ENCODE measurements at regions not wholly inside any gene's neighbourhood (a gene's known extent, or its start where the extent isn't known, plus 50 kb on each side); places are given as distances from the start of the nearest gene placed in this dataset.

DNA sequence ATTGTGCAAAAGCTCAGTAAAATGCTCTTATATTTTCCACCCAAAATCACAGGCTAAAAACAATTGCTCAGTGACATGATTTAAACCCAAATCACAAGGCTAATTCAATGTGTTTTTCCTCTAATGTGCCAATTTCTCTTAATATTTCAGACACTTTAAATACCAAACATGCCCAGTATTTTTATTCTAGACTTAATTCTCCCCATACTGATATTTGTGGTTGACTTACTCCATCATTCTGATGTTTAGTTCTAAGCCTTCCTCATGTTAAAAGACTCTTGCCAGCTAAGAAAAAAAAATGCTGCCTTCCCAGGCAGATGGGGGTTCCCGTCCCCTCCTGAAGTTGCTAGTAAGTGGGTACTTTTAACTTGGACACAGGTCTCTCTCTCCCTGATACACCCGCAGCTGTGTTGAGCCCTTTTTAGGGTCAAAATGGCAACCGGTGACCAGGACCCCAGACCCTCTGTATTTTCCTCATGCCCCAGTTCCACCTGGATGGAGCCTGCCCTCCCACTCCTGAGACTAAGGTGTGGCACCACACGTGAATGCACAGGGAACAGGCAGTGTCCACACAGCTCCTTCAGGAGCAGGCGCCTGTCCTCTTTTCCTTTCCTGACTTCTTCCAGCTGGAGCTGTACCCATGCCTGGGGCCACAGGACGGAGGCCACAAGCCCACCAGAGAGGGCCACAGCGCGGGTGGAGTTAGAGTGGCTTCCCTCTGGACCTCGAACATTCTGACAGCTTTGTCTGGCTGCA lies 118.9 kb downstream of the RIPK4 start:
- H3K9ac ChIP-seq (ENCODE audit: low read length): no peak overlapping the region
- H3K27me3 ChIP-seq (ENCODE audit: control insufficient read depth in 1 of 2, insufficient read depth in 2 of 2, low read length in 2 of 2): no peaks in the 10 kb centered on the region
- H3K36me3 ChIP-seq (ENCODE audit: insufficient read depth, low read length): no peaks in the 10 kb centered on the region
- H3K4me1 ChIP-seq (ENCODE audit: insufficient read depth, low read length): no peaks in the 10 kb centered on the region
- H3K4me3 ChIP-seq (ENCODE audit: low read depth in 1 of 2, low read length in 2 of 2): no peak overlapping the region
- H3K27ac ChIP-seq (ENCODE audit: low read depth, low read length): no peak overlapping the region
- no peaks in the 10 kb centered on the region for H3K9me3 ChIP-seq (ENCODE audit: low read length)

DNA sequence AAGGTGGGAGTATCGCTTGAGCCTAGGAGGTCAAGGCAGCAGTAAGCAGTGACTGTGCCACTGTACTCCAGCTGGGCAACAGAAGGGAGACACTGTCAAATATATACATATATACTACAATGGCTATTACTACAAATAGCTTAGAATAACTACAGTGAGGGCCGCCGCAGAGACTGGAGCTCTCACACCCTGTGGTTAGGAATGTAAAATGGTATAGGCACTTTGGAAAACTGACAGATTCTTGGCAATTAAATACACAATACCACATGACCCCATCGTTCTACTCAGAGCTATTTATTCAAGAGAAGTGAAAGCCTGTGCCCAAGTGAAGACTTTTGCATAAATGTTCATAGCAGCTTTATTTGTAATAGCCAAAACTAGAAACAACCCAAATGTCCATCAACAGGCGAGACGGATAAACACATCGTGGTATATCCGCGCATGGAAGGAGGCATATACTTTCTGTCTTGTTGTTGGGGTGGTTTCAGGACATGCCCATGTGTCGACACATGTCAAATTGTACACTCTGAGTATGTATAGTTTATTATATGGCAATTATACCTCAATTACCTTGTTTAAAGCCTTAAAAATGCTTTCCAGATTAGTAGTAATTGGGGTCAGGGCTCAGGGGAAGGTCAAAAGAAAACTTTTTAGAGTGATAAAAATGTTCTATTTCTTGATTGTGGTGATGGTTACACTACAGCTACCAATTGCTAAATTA lies 123.4 kb downstream of the RIPK4 start:
- no peaks in the 10 kb centered on the region for H3K36me3 ChIP-seq (ENCODE audit: insufficient read depth, low read length)
- H3K9ac ChIP-seq (ENCODE audit: low read length): no peak overlapping the region
- H3K9me3 ChIP-seq (ENCODE audit: low read length): no peaks in the 10 kb centered on the region
- no peak overlapping the region for H3K27ac ChIP-seq (ENCODE audit: low read depth, low read length)
- H3K4me3 ChIP-seq (ENCODE audit: low read depth in 1 of 2, low read length in 2 of 2): no peak overlapping the region
- no peaks in the 10 kb centered on the region for H3K4me1 ChIP-seq (ENCODE audit: insufficient read depth, low read length)
- H3K27me3 ChIP-seq (ENCODE audit: control insufficient read depth in 1 of 2, insufficient read depth in 2 of 2, low read length in 2 of 2): no peaks in the 10 kb centered on the region

- Histone ChIP-seq H3K27me3 (ENCODE audit: control insufficient read depth in 1 of 2, insufficient read depth in 2 of 2, low read length in 2 of 2) (no peaks in the 10 kb centered on the region), H3K9me3 (ENCODE audit: low read length) (no peaks in the 10 kb centered on the region), H3K4me1 (ENCODE audit: insufficient read depth, low read length) (peaks cover 2% of the 10 kb centered on the region), H3K36me3 (ENCODE audit: insufficient read depth, low read length) (no peaks in the 10 kb centered on the region), H3K27ac (ENCODE audit: low read depth, low read length) (no peak overlapping the region), H3K9ac (ENCODE audit: low read length) (no peak overlapping the region), H3K4me3 (ENCODE audit: low read depth in 1 of 2, low read length in 2 of 2) (no peak overlapping the region)
Observed at GRCh38 chr21:41641821-41642701, 124.8 kb downstream of the RIPK4 start.

GRCh38 chr21:41641510-41641815 lies 125.4 kb downstream of the RIPK4 start:
- no peak overlapping the region for H3K9ac ChIP-seq (ENCODE audit: low read length)
- no peaks in the 10 kb centered on the region for H3K36me3 ChIP-seq (ENCODE audit: insufficient read depth, low read length)

DNA sequence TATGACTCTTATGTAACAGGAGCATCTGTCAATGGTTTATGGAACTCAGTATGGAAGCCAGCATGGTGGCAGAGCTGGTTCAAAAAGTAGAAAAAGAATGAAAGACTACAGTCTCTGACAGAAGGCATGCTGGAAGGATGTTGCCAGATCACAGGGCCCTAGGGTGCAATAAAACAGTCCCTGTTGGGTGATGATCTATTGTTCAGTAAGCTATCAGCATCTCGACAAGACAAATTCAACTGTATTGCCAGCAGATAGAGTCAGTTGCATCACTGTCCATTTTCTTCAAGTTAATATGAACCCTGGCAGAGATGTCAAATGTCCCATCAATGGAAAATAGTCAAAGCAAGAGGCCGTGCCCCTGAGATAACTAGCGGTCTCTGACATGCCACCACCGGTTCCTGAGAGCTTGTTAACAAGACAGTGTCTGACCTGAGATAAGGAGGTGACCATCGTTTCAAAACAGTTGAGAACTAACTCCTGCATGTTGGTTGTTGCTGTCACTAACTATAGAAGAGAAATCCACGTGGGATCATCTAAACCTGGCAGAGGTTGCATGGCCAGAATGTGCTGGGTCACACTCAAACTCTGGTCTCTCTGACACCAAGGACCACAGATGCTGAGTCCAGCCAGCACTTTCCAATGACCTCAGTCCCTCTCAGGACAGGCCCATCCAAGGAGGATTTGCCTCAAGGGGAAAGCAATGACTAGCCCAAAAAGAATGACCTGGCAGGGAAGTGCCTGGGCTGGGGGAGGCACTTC lies 125.9 kb downstream of the RIPK4 start:
- Histone ChIP-seq H3K27ac (ENCODE audit: low read depth, low read length) (no peak overlapping the region), H3K27me3 (ENCODE audit: control insufficient read depth in 1 of 2, insufficient read depth in 2 of 2, low read length in 2 of 2) (no peaks in the 10 kb centered on the region), H3K36me3 (ENCODE audit: insufficient read depth, low read length) (no peaks in the 10 kb centered on the region), H3K4me3 (ENCODE audit: low read depth in 1 of 2, low read length in 2 of 2) (no peak overlapping the region), H3K9me3 (ENCODE audit: low read length) (no peaks in the 10 kb centered on the region), H3K9ac (ENCODE audit: low read length) (no peak overlapping the region), H3K4me1 (ENCODE audit: insufficient read depth, low read length) (peaks cover 6% of the 10 kb centered on the region)

More at GRCh38 chr21:41641510-41641815, 125.4 kb downstream of the RIPK4 start:
- Histone ChIP-seq H3K4me3 (ENCODE audit: low read depth in 1 of 2, low read length in 2 of 2) (no peak overlapping the region), H3K4me1 (ENCODE audit: insufficient read depth, low read length) (peaks cover 6% of the 10 kb centered on the region), H3K9me3 (ENCODE audit: low read length) (no peaks in the 10 kb centered on the region), H3K27ac (ENCODE audit: low read depth, low read length) (no peak overlapping the region), H3K27me3 (ENCODE audit: control insufficient read depth in 1 of 2, insufficient read depth in 2 of 2, low read length in 2 of 2) (no peaks in the 10 kb centered on the region)

GRCh38 chr21:41639766-41640165 lies 127.1 kb downstream of the RIPK4 start:
- Histone ChIP-seq H3K4me1 (ENCODE audit: insufficient read depth, low read length) (peaks cover 6% of the 10 kb centered on the region), H3K27me3 (ENCODE audit: control insufficient read depth in 1 of 2, insufficient read depth in 2 of 2, low read length in 2 of 2) (no peaks in the 10 kb centered on the region), H3K27ac (ENCODE audit: low read depth, low read length) (no peak overlapping the region), H3K9me3 (ENCODE audit: low read length) (no peaks in the 10 kb centered on the region), H3K9ac (ENCODE audit: low read length) (no peak overlapping the region), H3K4me3 (ENCODE audit: low read depth in 1 of 2, low read length in 2 of 2) (no peak overlapping the region), H3K36me3 (ENCODE audit: insufficient read depth, low read length) (no peaks in the 10 kb centered on the region)

GRCh38 chr21:41639336-41639735 lies 127.5 kb downstream of the RIPK4 start:
- H3K4me1 ChIP-seq (ENCODE audit: insufficient read depth, low read length): peaks cover 6% of the 10 kb centered on the region
- H3K9me3 ChIP-seq (ENCODE audit: low read length): no peaks in the 10 kb centered on the region
- H3K4me3 ChIP-seq (ENCODE audit: low read depth in 1 of 2, low read length in 2 of 2): no peak overlapping the region
- H3K9ac ChIP-seq (ENCODE audit: low read length): no peak overlapping the region
- no peaks in the 10 kb centered on the region for H3K36me3 ChIP-seq (ENCODE audit: insufficient read depth, low read length)
- H3K27ac ChIP-seq (ENCODE audit: low read depth, low read length): no peak overlapping the region
- no peaks in the 10 kb centered on the region for H3K27me3 ChIP-seq (ENCODE audit: control insufficient read depth in 1 of 2, insufficient read depth in 2 of 2, low read length in 2 of 2)

- no peaks in the 10 kb centered on the region for H3K36me3 ChIP-seq (ENCODE audit: insufficient read depth, low read length)
- no peak overlapping the region for H3K4me3 ChIP-seq (ENCODE audit: low read depth in 1 of 2, low read length in 2 of 2)
- no peaks in the 10 kb centered on the region for H3K27me3 ChIP-seq (ENCODE audit: control insufficient read depth in 1 of 2, insufficient read depth in 2 of 2, low read length in 2 of 2)
- H3K4me1 ChIP-seq (ENCODE audit: insufficient read depth, low read length): peaks cover 6% of the 10 kb centered on the region
- no peak overlapping the region for H3K27ac ChIP-seq (ENCODE audit: low read depth, low read length)
- H3K9me3 ChIP-seq (ENCODE audit: low read length): no peaks in the 10 kb centered on the region
- no peak overlapping the region for H3K9ac ChIP-seq (ENCODE audit: low read length)
Observed at GRCh38 chr21:41638201-41638790, 128.6 kb downstream of the RIPK4 start.

GRCh38 chr21:41636636-41637630 lies 129.0 kb upstream of the TMPRSS2 start:
- H3K4me1 ChIP-seq (ENCODE audit: insufficient read depth, low read length): peaks cover 6% of the 10 kb centered on the region
- H3K36me3 ChIP-seq (ENCODE audit: insufficient read depth, low read length): no peaks in the 10 kb centered on the region
- H3K27me3 ChIP-seq (ENCODE audit: control insufficient read depth in 1 of 2, insufficient read depth in 2 of 2, low read length in 2 of 2): no peaks in the 10 kb centered on the region
- no peak overlapping the region for H3K27ac ChIP-seq (ENCODE audit: low read depth, low read length)
- no peaks in the 10 kb centered on the region for H3K9me3 ChIP-seq (ENCODE audit: low read length)
- no peak overlapping the region for H3K9ac ChIP-seq (ENCODE audit: low read length)
- no peak overlapping the region for H3K4me3 ChIP-seq (ENCODE audit: low read depth in 1 of 2, low read length in 2 of 2)

DNA sequence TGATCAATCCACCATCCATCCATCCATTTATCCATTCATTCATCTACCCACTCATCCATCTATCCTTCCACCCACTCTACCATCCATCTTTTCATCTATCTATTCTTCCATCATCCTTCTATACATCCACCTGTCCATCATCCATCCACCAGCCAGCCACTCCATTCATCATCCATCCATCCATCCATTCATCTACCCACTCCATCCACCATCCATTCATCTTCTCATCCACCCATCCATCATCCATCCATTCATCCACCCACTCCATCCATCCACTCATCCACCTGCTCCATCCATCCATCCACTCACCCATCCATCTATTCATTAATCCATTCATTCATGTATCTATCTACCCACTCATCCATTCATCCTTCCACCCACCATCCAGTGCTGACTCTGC lies 127.9 kb upstream of the TMPRSS2 start:
- Histone ChIP-seq H3K27ac (ENCODE audit: low read depth, low read length) (no peak overlapping the region), H3K9ac (ENCODE audit: low read length) (no peak overlapping the region), H3K27me3 (ENCODE audit: control insufficient read depth in 1 of 2, insufficient read depth in 2 of 2, low read length in 2 of 2) (no peaks in the 10 kb centered on the region), H3K4me3 (ENCODE audit: low read depth in 1 of 2, low read length in 2 of 2) (no peak overlapping the region), H3K36me3 (ENCODE audit: insufficient read depth, low read length) (no peaks in the 10 kb centered on the region), H3K9me3 (ENCODE audit: low read length) (no peaks in the 10 kb centered on the region), H3K4me1 (ENCODE audit: insufficient read depth, low read length) (peaks cover 6% of the 10 kb centered on the region)
